HepG2 (cell line): ENCODE measurements at regions not wholly inside any gene's neighbourhood (a gene's known extent, or its start where the extent isn't known, plus 50 kb on each side); places are given as distances from the start of the nearest gene placed in this dataset.

Experiments used
- DMAP1 ChIP-seq: IDR thresholded peaks from 2 replicates; pipeline ENCODE4 v1.6.1; 2016
- FIP1L1 ChIP-seq: fragments of 200-400 bp; formaldehyde crosslinking; IDR thresholded peaks from 2 replicates; pipeline ENCODE4 v1.6.1; 2018; ENCODE audit warnings: low read depth, mild to moderate bottlenecking, low read length, moderate library complexity, borderline replicate concordance; ENCODE audit not compliant: insufficient read depth
- HCFC1 ChIP-seq: fragments of 150-350 bp; IDR thresholded peaks from 2 replicates; pipeline ENCODE4 v1.6.1; 2014; ENCODE audit warnings: low read depth, low read length
- HNF4A ChIP-seq: sonication (generic); formaldehyde crosslinking; IDR thresholded peaks from 2 replicates; pipeline ENCODE4 v1.4.0; 2020; ENCODE audit warnings: missing genetic modification reagents
- HOXA3 ChIP-seq: sonication (generic); formaldehyde crosslinking; IDR thresholded peaks from 2 replicates; pipeline ENCODE4 v1.5.0; 2020; ENCODE audit warnings: missing genetic modification reagents
- HOXA5 ChIP-seq: sonication (generic); formaldehyde crosslinking; IDR thresholded peaks from 2 replicates; pipeline ENCODE4 v1.4.0; 2020; ENCODE audit warnings: missing genetic modification reagents
- HOXA9 ChIP-seq: sonication (generic); formaldehyde crosslinking; IDR thresholded peaks from 2 replicates; pipeline ENCODE4 v1.8.1; 2022; ENCODE audit warnings: missing genetic modification reagents, mild to moderate bottlenecking, moderate library complexity, borderline replicate concordance
- KDM1A ChIP-seq: IDR thresholded peaks from 2 replicates; pipeline ENCODE4 v1.6.1; 2016; ENCODE audit warnings: missing compliant biosample characterization
- MAFK ChIP-seq, 2 experiments: IDR thresholded peaks in 1 of 2; conservative IDR thresholded peaks in 1 of 2; 2 replicates each; pipeline ENCODE4 v1.6.1; 2011; ENCODE audit warnings: improper control_type of control experiment in 2 of 2, low read length in 2 of 2
- POLR2AphosphoS2 ChIP-seq: IDR thresholded peaks from 2 replicates; pipeline ENCODE4 v1.6.1; 2011; ENCODE audit warnings: low read depth, low read length, improper control_type of control experiment
- ZKSCAN1 ChIP-seq: fragments of 150-350 bp; IDR thresholded peaks from 2 replicates; pipeline ENCODE4 v1.6.1; 2014; ENCODE audit warnings: low read length
- ZNF335 ChIP-seq: sonication (generic); formaldehyde crosslinking; IDR thresholded peaks from 2 replicates; pipeline ENCODE4 v1.4.0; 2020; ENCODE audit warnings: missing genetic modification reagents
- TF ChIP-seq, protein P1 (sequence below): sonication (generic); formaldehyde crosslinking; IDR thresholded peaks from 2 replicates; pipeline ENCODE4 v1.9.0; 2021; ENCODE audit warnings: missing genetic modification reagents, mild to moderate bottlenecking, borderline replicate concordance
- TF ChIP-seq, protein P2 (sequence below): sonication (generic); formaldehyde crosslinking; IDR thresholded peaks from 2 replicates; pipeline ENCODE4 v1.4.0; 2020; ENCODE audit warnings: low read depth, mild to moderate bottlenecking, missing genetic modification reagents
- TF ChIP-seq, protein P3 (sequence below): sonication (generic); formaldehyde crosslinking; IDR thresholded peaks from 2 replicates; pipeline ENCODE4 v1.5.1; 2020; ENCODE audit warnings: mild to moderate bottlenecking, missing genetic modification reagents, borderline replicate concordance
- TF ChIP-seq, protein P4 (sequence below): sonication (generic); formaldehyde crosslinking; IDR thresholded peaks from 2 replicates; pipeline ENCODE4 v1.4.0; 2020; ENCODE audit warnings: missing genetic modification reagents; ENCODE audit errors: not compliant biosample characterization
- TF ChIP-seq, protein P5 (sequence below): sonication (generic); formaldehyde crosslinking; conservative IDR thresholded peaks from 2 replicates; pipeline ENCODE4 v1.8.0; 2022; ENCODE audit warnings: mild to moderate bottlenecking, moderate library complexity, missing genetic modification reagents
- TF ChIP-seq, protein P6 (sequence below): sonication (generic); formaldehyde crosslinking; IDR thresholded peaks from 2 replicates; pipeline ENCODE4 v1.4.0; 2020; ENCODE audit warnings: missing genetic modification reagents

DNA sequence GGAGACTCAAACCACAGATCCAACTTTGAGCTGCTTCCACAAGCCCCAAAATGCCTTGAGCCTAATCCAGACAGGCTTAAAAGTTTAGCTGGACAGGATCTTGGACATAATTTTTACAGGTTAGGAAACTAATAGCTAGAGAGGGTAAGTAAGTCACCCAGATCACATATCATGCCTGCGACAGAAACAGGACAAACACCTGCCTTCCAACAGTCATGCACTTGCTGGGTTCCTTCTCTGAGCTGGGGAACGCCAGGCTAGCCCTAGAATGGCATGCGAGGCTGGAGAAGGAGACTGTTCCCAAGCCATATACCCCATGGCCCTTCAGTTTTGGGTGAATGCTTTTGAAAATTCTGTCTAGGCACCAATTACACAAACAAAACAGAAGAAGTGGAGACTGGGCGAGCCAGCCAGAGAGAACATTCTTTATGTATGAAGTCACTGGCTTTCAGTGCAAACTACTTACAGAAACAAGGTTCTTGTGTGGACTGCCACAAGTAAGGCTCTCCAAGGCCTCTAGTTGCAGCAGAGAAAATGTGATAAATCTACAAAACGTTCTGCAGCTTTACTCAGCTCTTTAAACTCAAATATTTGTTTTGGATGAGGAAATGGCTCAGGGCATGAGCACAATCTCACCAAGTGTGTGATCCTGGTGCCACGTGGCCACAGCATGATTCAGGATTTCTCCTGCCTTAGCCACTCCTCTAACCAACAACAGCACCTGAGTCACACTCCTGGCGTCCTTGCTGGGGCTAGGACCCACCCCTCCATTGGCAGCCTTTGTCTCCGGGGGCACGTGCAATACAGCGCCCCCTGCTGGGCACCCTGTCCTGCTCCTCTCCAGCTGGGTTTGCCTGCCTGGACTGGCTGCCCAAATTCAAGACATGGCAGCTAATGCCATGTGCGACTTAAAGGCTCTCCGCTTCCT is 73.4 kb upstream of the UBL3 start (continued):
- no peak; the same call in 1 of the 2 replicates for TF ChIP-seq HOXA9 (CRISPR knock-in tag)
- TF ChIP-seq ZNF335 (CRISPR knock-in tag), result peak; percentile 67; the same call in 1 of the 2 replicates
- TF ChIP-seq ZKSCAN1, result no peak; the same call in 1 of the 2 replicates
- TF ChIP-seq HCFC1, result no peak
- TF ChIP-seq, protein P1, sequence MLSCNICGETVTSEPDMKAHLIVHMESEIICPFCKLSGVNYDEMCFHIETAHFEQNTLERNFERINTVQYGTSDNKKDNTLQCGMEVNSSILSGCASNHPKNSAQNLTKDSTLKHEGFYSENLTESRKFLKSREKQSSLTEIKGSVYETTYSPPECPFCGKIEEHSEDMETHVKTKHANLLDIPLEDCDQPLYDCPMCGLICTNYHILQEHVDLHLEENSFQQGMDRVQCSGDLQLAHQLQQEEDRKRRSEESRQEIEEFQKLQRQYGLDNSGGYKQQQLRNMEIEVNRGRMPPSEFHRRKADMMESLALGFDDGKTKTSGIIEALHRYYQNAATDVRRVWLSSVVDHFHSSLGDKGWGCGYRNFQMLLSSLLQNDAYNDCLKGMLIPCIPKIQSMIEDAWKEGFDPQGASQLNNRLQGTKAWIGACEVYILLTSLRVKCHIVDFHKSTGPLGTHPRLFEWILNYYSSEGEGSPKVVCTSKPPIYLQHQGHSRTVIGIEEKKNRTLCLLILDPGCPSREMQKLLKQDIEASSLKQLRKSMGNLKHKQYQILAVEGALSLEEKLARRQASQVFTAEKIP, result no peak
- peak; percentile 86 for TF ChIP-seq HOXA3 (CRISPR knock-in tag)
- TF ChIP-seq, protein P2, sequence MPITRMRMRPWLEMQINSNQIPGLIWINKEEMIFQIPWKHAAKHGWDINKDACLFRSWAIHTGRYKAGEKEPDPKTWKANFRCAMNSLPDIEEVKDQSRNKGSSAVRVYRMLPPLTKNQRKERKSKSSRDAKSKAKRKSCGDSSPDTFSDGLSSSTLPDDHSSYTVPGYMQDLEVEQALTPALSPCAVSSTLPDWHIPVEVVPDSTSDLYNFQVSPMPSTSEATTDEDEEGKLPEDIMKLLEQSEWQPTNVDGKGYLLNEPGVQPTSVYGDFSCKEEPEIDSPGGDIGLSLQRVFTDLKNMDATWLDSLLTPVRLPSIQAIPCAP (CRISPR knock-in tag), result no peak
- no peak for TF ChIP-seq KDM1A (CRISPR knock-in tag)
- TF ChIP-seq, protein P3, sequence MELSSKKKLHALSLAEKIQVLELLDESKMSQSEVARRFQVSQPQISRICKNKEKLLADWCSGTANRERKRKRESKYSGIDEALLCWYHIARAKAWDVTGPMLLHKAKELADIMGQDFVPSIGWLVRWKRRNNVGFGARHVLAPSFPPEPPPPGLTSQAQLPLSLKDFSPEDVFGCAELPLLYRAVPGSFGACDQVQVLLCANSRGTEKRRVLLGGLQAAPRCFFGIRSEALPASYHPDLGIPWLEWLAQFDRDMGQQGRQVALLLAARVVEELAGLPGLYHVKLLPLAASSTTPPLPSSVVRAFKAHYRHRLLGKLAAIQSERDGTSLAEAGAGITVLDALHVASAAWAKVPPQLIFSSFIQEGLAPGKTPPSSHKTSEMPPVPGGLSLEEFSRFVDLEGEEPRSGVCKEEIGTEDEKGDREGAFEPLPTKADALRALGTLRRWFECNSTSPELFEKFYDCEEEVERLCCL (CRISPR knock-in tag), result no peak
- TF ChIP-seq HOXA5 (CRISPR knock-in tag), result peak; percentile 78
- peak; percentile 93 for TF ChIP-seq DMAP1 (CRISPR knock-in tag)
- no peak for TF ChIP-seq FIP1L1
- no peak for TF ChIP-seq POLR2AphosphoS2
- TF ChIP-seq HNF4A (CRISPR knock-in tag), result peak; percentile 83
- peak; percentile 72 to 89 for TF ChIP-seq MAFK (conservative IDR thresholded peaks at IDR 0.05 in 1 of 2, IDR thresholded peaks at IDR 0.05 in 1 of 2; ENCODE audit: low read length in 2 of 2)
- TF ChIP-seq, protein P4, sequence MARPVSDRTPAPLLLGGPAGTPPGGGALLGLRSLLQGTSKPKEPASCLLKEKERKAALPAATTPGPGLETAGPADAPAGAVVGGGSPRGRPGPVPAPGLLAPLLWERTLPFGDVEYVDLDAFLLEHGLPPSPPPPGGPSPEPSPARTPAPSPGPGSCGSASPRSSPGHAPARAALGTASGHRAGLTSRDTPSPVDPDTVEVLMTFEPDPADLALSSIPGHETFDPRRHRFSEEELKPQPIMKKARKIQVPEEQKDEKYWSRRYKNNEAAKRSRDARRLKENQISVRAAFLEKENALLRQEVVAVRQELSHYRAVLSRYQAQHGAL (CRISPR knock-in tag), result no peak
- TF ChIP-seq, protein P5, sequence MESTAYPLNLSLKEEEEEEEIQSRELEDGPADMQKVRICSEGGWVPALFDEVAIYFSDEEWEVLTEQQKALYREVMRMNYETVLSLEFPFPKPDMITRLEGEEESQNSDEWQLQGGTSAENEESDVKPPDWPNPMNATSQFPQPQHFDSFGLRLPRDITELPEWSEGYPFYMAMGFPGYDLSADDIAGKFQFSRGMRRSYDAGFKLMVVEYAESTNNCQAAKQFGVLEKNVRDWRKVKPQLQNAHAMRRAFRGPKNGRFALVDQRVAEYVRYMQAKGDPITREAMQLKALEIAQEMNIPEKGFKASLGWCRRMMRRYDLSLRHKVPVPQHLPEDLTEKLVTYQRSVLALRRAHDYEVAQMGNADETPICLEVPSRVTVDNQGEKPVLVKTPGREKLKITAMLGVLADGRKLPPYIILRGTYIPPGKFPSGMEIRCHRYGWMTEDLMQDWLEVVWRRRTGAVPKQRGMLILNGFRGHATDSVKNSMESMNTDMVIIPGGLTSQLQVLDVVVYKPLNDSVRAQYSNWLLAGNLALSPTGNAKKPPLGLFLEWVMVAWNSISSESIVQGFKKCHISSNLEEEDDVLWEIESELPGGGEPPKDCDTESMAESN (CRISPR knock-in tag), result peak; percentile 54
- TF ChIP-seq, protein P6, sequence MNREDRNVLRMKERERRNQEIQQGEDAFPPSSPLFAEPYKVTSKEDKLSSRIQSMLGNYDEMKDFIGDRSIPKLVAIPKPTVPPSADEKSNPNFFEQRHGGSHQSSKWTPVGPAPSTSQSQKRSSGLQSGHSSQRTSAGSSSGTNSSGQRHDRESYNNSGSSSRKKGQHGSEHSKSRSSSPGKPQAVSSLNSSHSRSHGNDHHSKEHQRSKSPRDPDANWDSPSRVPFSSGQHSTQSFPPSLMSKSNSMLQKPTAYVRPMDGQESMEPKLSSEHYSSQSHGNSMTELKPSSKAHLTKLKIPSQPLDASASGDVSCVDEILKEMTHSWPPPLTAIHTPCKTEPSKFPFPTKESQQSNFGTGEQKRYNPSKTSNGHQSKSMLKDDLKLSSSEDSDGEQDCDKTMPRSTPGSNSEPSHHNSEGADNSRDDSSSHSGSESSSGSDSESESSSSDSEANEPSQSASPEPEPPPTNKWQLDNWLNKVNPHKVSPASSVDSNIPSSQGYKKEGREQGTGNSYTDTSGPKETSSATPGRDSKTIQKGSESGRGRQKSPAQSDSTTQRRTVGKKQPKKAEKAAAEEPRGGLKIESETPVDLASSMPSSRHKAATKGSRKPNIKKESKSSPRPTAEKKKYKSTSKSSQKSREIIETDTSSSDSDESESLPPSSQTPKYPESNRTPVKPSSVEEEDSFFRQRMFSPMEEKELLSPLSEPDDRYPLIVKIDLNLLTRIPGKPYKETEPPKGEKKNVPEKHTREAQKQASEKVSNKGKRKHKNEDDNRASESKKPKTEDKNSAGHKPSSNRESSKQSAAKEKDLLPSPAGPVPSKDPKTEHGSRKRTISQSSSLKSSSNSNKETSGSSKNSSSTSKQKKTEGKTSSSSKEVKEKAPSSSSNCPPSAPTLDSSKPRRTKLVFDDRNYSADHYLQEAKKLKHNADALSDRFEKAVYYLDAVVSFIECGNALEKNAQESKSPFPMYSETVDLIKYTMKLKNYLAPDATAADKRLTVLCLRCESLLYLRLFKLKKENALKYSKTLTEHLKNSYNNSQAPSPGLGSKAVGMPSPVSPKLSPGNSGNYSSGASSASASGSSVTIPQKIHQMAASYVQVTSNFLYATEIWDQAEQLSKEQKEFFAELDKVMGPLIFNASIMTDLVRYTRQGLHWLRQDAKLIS (CRISPR knock-in tag), result no peak
